NCI-H460 (cell line): ENCODE measurements at regions not wholly inside any gene's neighbourhood (a gene's known extent, or its start where the extent isn't known, plus 50 kb on each side); places are given as distances from the start of the nearest gene placed in this dataset.

Experiments used
- DNase-seq: peaks from one replicate; pipeline ENCODE4 v3.0.0-alpha.2; 2016; ENCODE audit warnings: low read depth; ENCODE audit errors: extremely low read depth

- DNase-seq = no peak
These were observed 59.4 kb upstream of the UCN3 start for GRCh38 chr10:5305374-5305773.

- no peak for DNase-seq
These were observed 53.9 kb upstream of the UCN3 start for GRCh38 chr10:5310914-5311313.

GRCh38 chr10:5311617-5312016, 53.1 kb upstream of the UCN3 start:
- DNase-seq = no peak

GRCh38 chr10:5314840-5315239, 49.9 kb upstream of the UCN3 start:
- no peak for DNase-seq
